ENCODE measurements at regions not wholly inside any gene's neighbourhood (a gene's known extent, or its start where the extent isn't known, plus 50 kb on each side); places are given as distances from the start of the nearest gene placed in this dataset.
"Not testable (repeated sequence)": the region's sequence is repeated elsewhere in the genome, so short reads cannot be mapped to it uniquely, and the experiment has no call there.

DNA sequence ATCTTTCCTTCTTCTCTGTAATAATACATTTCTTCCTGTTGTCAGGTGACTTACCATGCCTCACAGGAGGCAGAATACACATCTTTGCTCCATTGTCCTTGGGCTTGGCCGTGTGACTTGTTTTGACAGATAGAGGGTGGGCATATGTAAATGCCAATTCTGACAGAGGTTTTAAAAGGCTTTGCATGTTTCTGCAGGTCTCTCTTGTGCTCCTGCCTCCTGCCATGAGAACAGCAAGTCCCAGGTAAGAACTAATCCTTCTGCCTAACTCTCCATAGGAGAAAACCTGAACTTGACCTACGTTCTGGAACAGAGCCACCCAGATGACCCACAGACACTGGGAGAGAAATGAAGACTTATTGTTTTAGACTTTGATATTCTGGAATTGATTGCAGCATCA lies 88.7 kb upstream of the TNFSF11 start:
- DNase-seq = no peak

DNA sequence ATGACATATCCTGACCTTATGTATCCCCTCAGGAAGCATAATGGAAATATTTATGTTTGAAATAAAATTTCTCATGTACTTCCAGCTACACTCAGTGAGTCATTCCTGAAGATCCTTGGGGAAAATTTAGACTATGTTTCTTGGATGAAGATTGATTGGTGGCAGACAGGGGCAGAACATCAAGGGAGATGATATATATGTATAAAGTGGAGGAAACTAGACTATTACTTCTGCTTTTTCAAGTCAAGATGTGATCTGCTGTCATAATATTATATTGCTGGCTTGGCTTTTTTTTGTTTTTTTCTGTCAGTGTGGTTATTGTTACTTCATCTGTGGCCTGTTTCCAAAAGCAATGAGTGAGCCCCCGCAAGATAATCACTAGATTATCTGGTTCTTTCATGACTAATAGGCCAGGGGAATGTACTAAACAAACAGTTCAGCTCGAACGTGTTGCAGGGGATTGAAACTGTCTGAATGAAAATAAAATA lies 87.2 kb upstream of the TNFSF11 start:
- peak; percentile 73 for DNase-seq

DNA sequence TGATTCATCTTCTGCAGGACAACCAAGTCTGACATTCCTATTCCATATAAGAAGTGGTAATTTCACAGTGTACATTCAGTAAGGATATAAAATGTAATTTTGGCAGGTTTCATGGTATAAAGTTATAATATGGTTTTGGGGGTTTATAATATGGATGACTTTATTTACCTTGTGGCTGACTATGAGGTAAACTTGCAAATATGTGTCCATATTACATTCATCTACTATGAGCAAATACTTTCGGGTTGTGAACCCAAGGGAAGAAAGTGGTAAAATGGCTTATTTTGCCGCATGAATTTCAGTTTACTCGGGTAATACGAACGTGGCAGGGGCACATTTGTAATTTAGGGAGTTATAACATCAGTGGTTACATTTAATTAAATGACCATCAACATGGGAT lies 86.7 kb upstream of the TNFSF11 start:
- no peak for DNase-seq

DNA sequence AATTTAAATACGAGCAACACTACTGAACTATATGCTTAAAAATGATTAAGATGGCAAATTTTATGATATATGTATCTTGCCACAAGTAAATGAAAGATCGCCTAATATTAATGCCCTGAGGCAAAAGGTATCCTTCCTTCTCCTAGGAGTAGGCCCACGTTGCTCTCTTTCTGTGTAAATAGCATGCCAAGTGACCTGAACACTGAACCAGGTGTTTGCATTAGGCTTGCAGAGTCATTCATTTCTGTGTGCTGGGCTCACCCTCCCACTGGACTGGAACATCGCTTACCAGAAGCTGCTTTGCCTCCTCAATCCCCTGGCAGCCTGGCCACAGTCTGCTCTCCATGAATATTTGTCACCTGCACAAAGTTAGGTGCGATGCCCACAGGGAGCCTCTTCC lies 83.3 kb upstream of the TNFSF11 start:
- DNase-seq = no peak

DNA sequence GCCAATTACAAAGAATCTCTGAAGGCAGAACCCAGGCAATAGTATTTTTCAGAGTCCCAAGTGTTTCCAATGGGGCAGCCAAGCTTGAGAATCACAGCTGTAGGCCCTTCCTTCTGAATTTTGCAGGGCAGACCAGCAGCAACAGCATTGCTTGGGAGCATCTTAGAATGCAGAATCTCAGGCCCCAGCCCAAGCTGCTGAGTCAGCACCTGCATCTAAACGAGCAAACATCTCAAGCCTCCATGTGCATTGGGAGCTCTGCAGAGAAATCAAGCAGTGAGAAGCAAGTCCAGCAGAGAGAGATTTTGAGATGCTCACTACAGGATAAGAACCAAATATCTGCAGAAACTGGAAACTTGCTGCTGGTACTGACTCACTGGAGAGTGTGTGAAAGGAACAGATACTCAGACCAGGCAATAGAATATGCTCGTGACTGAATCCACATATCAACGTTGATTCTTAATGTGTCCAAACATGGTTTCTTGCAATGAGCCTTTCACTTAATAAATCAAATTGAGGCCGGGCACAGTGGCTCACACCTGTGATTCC lies 81.5 kb upstream of the TNFSF11 start:
- no peak for DNase-seq

DNA sequence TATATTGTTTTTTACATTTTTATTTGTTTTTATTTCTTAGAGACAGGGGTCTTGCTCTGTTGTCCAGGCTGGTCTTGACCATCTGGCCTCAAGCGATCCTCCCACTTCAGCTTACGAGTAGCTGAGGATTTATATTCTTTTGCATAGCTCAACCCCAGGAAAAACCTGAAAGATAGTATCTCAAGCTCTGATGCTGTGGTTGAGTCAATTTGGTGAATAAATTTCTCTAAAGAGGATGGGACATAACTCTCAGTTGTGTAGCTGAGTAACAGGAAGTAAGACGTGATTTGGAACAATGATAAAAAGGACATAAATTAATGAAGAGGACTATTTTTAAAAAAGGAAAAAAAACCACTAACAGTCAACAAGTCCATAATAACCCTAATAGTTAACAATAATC lies 79.8 kb upstream of the TNFSF11 start:
- peak; percentile 23 for DNase-seq

DNA sequence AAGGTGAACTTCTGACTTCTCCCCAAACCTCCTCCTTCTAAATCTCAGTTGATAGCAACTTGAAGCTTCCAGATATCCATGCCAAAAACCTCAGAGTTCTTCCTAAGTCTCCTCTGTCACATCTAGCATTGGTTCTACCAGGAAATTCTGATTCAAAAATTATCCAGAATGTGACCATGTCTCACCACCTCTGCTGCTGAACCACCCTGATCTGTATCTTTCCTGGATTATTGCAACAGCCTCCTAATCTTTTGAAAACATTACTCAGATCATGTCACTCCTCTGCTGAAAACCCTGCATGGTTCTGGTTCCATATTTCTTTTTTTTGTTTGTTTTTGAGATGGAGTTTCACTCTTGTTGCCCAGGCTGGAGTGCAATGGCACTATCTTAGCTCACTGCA lies 78.7 kb upstream of the TNFSF11 start:
- no peak for DNase-seq

DNA sequence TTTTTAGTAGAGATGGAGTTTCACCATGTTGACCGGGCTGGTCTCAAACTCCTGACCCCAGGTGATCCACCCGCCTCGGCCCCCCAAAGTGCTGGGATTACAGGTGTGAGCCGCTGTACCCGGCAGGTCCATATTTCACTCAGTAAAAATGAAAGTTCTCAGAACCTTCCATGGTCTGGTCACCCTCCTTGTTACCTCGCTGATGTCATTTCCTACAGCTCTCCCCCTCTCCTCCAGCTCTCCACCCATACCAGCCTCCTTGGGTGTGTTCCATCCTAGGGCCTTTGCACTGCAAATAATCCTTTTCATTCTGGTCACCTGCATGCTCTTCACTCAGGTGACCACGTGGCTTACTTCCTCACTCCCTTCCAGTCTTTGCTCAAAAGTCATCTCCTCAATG lies 78.2 kb upstream of the TNFSF11 start:
- DNase-seq = no peak

DNA sequence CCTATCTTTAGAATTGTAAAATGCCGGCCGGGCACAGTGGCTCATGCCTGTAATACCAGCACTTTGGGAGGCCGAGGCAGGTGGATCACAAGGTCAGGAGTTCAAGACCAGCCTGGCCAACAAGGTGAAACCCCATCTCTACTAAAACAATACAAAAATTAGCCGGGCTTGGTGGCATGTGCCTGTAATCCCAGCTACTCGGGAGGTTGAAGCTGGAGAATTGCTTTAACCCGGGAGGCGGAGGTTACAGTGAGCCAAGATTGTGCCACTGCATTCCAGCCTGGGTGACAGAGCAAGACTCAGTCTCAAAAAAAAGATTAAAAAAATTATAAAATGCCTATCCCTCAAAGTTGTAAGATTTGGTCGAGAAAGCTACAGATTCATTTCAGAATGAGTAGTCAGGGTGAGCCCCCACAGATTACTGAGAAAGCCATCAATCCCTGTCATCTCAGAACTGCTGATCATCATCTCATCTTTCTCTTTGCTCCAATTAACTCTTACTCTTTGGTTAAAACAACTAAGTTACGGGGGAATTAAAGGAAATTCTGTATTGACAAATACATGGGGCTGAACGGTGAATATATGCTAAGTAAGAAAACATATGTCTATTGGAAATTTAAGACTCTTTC lies 76.9 kb upstream of the TNFSF11 start:
- not testable (repeated sequence) for DNase-seq

DNA sequence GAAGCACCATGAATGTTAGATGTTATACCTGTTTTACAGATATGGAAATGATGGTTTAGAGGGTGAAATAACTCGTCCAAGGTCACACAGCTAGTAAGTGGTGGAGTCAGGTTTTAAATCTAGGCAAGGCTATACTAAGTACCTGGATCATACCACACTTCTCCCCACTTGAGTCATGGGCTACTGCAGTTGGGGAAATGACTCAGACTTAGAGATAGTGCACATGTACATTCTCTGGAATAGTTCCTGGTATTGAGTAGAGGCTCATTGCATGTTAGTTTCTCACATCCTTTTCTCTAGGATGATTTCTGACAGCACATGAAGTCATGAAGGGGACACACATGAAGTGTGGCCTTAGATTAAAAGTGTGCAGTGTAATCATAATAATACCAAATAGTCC lies 76.2 kb upstream of the TNFSF11 start:
- peak; percentile 81 for DNase-seq

DNA sequence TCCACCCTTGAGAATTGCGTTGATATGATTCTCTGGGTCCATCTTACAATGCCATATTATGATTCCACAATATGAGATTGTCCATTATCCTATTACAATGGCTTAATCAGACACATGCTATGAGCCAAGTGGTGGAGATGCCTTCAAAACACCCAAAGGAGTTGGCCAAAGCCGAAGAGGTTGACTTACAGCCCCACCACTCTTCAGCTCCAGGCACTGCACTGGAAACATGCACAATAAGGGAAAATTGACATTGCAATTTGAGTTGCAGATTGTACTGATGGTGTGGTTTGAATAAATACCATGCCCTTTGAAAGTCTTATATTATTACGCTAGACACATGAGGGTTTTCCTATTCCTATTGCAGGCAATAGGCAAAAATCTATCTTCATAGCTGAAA lies 75.4 kb upstream of the TNFSF11 start:
- DNase-seq = no peak
